T-helper 2 cell (primary cell): ENCODE measurements at regions not wholly inside any gene's neighbourhood (a gene's known extent, or its start where the extent isn't known, plus 50 kb on each side); places are given as distances from the start of the nearest gene placed in this dataset.
"Not testable (repeated sequence)": the region's sequence is repeated elsewhere in the genome, so short reads cannot be mapped to it uniquely, and the experiment has no call there.

Experiments
- DNase-seq, 5 experiments: peaks; one replicate each; pipeline versions ENCODE4 v3.0.0 to v3.0.0-alpha.2; 2012 to 2022

DNA sequence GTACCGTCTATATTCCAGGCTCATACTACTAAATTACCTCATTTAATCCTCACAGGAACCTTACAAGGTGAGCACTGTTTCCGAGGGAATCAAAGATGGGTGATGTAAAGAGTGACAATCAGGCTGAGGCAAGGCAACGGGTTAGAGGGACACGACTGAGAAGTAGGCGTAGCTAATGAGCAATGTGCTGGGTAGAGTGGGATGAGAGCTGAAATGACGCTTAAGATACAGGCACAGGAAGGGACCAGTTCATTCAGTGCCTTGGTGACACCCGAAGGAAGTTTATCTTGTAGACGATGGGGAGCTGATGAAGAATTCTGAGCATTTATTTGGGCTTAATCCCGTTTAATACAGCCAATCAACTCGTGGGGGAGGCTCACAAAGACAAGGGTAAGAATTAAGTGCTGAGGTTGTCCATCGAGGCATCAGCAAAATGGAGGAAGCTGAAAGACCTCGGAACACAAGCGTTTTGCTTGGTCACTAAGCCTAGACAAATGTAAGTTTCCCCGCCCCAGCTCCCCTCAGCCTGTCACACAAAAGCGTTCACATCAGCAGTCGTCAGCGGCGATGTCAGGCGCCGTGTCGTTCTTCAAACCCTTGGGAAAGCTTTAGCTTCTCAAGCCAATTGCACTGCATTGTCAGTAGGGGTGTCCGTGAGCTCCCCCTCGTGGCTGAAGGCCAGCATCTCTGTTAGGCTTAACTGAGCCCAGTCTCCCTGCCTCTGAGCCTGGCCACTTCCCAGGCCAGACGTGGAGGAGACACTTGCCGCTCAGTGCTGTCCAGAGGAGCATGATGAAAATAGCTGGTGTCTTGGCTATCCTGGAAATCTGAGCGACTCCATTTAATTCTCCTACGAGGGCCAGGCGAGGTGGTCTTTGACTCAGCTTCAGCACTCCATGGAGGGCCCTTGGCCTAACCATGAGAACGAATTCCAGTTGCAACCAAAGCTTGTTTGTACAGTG is 288.5 kb upstream of the G2E3 start:
- peak in 3 of 5 experiments; percentile 7 to 63 (median 45) for DNase-seq

DNA sequence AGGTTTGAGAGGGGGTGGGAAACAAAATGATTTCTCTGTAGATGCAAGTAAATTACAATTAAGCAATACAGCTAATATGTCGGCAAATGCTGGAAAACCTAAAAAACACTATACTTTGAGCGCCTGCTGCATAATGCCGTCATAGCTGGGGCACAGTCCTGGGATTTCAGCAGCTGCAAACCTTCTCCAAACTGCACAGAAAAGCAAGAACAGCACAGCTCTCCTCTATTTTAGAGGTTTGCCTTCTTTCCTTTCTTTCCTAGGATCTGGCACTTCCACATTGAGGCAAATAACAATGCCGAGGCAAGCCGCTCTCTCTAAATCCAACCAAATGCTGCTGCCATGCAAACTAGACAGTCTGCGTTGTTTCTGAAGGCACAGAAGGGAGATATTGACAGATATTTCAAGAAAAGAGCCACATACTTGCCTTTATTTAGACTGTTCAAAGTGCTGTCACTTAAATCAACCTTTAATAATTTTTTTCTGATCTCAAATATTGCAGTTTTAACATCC is 287.1 kb upstream of the G2E3 start:
- DNase-seq, result no peak

DNA sequence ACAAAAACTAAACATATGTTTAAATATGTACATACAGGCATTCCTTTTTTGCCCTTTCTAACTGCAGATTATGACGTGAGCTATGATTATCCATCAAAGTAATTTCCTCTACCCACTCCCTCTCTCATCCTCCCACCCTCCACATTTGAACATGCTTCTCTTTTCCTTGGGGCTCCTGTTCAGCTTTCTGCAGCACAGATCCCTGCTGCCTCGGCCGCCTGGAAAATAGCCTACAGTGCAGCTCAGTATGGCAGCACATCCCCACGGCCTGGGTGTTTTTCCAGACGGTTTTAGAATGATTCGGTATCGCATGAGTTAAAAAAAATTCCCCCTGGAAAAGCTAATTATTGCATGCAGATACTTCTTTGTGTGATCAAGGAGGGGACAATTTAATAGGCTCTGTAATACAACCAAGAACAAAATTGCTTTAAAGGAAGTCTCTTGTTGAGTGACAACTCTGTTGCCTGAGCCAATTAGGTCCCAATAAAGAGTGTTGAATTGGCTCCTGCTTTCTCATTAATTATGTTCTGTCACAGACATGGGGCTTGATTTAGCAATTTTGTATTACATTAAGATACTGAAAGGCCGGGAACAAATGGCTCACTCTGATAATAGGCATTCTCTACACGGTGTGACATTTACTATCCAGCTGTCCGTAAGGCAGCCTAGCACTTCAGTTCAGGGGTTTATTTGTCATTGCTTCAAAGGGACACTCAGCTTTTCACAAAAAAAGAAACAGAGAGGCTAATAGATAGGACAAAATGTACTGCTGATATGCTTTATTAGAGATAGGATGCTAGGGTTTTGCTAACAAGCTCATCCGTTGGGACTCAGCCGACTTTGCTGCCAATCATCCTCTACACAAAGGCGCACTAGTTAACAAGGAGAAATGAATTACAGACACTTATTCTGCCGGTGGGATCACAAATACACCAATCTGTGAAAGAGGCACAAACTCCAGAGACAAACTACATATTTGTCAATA is 285.8 kb upstream of the G2E3 start:
- no peak for DNase-seq

DNA sequence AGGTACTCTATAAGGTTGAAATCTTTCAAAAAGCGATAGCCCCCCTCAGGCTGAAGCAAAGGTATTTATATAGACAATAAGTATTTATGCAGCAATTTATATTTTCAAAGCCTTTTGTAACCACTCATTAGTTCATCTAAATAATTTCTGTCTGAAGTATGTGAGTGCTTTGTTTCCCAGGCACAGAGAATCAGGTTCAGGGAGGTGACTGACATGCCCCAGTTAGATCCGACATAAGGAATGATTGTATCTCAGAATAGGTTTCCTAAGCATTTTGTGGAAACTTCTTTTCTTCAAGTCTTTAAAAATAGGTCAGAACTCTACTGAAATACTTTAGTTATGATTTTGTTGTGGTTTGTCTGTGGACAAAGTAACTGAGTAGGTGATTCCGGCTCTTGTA is 283.4 kb upstream of the G2E3 start:
- DNase-seq, result no peak

- no peak for DNase-seq
These were observed 281.7 kb upstream of the G2E3 start for GRCh38 chr14:30277268-30277667.

DNA sequence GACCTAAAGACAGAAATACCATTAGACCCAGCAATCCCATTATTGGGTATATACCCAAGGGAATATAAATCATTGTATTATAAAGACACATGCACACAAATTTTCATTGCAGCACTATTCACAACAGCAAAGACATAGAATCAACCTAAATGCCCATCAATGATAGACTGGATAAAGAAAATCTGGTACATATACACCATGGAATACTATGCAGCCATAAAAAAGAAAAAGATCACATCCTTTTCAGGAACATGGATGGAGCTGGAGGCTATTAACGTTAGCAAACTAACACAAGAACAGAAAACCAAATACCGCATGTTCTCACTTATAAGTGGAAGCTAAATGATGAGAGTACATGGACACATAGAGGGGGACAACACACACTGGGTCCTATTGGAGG is 280.1 kb upstream of the G2E3 start:
- not testable (repeated sequence) for DNase-seq

GRCh38 chr14:30283822-30284446 is 275.0 kb upstream of the G2E3 start:
- DNase-seq, result peak in 1 of 5 experiments; percentile 24

DNA sequence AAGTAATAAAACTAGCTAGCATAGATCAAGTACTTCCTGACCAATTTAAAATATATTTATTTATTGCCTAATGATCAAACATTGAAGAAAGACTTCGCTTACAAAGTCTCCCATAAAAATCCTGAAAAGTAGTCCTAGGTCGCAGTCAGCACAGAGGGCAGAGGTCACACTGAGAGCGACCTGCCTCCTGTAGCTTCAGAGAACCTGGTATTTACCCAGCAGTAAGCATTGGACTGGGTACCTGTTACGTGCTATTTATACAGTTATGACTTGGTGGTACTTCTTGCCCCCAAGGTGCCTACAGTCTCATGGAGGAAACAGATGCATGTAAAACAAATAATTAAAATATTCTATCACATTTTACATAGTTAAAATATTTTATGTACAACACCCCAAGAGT is 274.1 kb upstream of the G2E3 start:
- no peak for DNase-seq

DNA sequence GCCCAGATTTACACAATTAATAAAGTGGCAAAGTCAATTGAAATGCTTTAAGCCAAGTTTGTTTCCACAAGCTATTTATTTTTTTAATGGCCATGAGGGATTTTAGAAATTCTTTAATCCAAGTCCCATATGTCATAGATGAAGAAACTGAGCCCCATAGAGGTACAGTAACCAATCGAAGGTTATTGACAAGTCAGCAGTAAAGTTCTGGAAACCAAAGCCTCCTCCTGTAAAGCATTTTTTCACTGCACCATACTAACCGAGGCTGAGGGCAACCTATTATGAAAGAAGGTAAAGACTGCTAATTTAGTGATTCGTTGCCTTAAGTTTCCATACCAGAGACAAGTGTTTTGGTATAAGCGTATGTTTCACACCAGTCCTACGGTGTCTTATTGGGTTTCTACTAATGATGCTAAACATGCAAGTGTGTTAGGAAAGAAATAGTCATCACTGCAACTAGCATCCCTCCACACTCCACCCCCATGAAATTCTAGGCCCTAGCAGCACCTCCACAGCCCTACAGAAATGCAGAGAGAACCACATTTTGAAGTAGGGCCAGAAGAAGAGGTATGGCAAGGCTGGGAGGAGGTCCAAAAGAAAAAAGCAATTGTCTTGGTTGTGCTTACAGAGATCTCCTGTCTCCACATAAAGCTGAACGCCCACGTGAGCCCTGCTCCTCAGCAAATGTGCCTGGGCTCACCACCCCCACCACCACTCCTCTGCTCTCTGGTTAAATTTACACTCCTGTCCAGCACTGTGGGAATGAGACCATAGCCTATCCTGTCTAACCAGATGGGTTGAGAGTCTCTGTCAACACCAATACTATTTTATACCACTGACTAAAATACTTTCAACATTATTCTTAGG is 271.1 kb upstream of the G2E3 start:
- no peak for DNase-seq

DNA sequence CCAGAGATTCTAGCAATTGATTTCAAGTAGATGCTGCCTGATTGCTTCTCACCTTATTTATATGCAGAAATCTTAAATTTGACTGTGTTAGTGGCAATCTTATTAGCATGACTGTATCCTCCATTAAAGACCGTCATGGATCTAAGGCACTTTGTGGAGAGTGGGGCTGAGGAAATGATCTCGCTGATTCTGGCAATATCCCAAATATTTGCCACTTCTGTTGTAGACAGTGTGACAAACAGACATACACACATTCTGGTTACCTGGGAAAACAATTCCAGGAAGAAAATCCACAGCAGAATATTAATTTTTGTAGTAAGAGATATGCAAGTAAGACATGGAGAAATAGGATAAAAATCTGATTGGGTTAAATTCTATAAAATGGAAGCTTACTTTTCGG is 269.0 kb upstream of the G2E3 start:
- DNase-seq, result no peak

DNA sequence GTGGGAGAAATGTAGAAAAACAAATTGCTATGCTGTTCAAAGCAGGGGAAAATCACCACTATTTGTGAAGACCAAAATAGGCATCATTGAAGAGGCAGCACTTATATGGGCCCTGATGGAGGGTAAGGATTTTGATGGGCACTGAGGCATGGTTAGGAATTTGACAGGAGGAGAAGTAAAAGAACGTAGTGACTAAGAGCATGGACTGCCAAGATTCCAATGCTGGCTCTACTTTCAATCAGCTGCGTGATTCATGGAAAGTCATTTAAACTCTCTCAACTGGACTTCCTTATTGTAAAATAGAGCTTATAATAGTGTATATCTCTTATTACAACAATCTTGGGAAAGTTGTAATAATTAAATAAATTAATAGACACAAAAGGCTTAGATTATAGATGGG is 267.7 kb upstream of the G2E3 start:
- no peak for DNase-seq

DNA sequence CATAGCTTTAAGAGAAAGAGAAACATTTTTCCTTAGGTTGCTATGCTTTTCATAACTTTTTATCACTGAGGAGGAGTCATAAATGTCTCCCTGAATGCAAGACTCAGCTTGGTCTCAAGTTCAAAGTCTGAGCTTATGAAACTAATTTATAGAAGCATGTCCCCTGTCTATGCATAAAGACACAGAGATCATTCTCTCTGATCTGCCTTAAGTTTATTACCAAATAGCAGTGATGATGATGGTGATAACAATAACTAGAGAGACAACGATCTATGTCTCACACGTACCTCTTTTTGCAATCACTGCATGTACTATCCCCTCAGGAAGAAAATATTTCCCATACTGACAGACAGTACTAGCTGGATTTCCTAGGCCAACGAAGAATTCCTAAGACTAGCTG is 266.4 kb upstream of the G2E3 start:
- DNase-seq, result no peak

DNA sequence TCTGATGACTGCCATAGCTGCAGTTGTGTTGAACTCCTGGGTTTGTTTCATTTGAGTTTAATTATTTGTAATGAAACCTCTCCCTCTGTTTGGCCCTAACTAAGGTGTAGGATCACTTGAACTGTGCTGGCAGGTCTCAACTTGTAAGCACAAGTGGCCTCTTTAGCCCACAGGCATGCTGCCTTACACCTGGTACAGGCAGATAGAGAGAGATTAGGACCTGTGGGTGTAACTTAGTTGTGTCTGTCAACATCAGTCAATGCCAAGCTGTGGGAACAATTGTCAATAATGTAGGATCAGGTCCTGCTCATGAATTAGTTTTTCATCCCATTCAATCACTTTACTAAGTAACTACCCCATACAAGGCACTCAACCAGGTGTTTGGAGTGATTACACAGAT is 263.0 kb upstream of the G2E3 start:
- no peak for DNase-seq

GRCh38 chr14:30296931-30297405 is 262.0 kb upstream of the G2E3 start:
- peak in 1 of 5 experiments; percentile 17 for DNase-seq

DNA sequence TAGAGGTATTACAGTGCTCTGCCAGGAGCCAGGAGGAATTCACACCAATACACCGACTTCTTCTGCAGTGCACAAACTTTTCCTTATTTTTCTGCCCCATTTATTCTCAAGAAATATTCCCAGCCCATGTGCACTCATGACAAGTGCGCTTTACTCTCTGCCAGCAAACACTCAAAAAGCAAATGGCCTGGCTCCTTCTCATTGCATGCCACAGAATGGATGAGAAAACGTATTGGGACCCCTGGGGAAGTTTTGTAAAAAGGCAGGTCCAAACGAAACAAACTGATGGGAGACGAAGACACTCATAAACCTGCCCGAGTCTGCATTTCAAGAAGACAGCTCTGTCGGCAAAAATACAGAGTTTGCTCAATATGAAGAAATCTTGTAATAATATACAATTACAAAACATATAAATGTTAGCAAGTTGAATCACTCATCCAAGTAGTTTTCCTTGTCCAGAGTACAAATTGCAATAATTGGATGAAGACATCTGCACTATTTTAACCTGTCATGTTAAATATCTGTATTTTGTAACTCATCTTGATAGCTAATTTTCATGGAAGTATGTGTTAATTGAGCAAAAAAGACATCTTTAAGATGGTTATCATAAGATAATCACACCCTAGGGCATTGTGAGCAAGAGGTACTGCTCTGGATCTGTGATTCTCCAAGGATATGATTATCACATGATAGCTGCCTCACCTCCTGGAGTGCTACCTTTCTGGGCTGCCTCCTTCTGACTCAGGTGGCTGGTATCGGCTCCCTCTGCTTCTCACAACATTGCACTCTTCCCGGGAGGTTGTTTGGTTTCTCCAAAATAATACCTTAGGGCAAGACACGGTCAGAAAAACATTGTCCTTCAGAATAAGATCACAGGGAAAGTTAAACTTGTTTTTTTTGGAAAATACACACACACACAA is 260.8 kb upstream of the G2E3 start:
- DNase-seq, result no peak

GRCh38 chr14:30299915-30300314 is 259.0 kb upstream of the G2E3 start:
- DNase-seq, result no peak

- no peak for DNase-seq
These were observed 255.6 kb upstream of the G2E3 start for GRCh38 chr14:30303350-30303749.

- no peak for DNase-seq
These were observed 253.6 kb upstream of the G2E3 start for GRCh38 chr14:30305346-30305745.

DNA sequence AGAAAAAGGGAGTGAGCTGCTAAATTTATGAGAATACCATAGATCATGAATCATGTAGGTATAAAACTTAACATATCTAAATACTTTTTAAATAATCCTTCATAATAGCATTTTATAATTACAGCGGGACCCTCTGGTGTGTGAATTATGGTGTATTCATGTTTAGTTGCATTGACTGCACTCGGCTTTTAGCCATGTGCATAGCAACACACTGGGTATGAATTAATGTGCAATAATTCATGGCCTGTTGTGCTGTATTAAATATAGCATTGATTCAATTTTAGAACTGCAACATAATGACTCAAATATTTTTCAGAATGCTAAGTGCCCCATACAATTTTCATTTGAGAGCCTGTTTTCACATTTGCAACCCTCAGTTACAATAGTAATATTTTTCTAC is 249.6 kb upstream of the G2E3 start:
- DNase-seq, result no peak

DNA sequence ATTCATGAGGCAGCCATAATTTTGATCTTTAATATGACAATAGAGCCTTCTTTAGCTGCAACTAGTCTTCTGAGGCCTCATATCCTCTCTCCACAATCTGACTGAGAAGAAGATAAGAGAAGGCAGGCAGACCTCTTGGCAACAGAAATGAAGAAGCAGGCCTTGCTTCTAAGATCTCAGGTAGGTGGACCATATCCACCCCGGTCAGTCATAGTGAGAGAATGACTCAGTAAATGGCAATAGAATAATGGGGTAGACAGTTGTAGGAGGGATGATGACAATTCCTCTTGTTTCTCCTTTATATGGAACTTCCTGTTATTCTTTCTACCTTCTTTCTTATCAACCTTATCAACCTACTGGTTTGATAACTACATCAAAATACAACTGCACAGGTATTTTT is 246.7 kb upstream of the G2E3 start:
- no peak for DNase-seq
